Astrocyte of the cerebellum (primary cell): ENCODE measurements at regions not wholly inside any gene's neighbourhood (a gene's known extent, or its start where the extent isn't known, plus 50 kb on each side); places are given as distances from the start of the nearest gene placed in this dataset.

Source experiments
- DNase-seq: peaks from one replicate; pipeline ENCODE4 v3.0.0-alpha.2; 2011; ENCODE audit warnings: low read depth
- H3K4me3 ChIP-seq: 2 replicates; pipeline ENCODE4 v1.5.1; 2011; ENCODE audit warnings: mild to moderate bottlenecking, low read depth, low read length, moderate library complexity
- in situ Hi-C: cut with HindIII; loops from 2 replicates; pipeline ENCODE4 v1.10.0; 2017; ENCODE audit warnings: low sequenced_read_pairs
- TF ChIP-seq, protein P1 (sequence below): IDR thresholded peaks from 2 replicates; pipeline ENCODE4 v1.5.1; 2012; ENCODE audit warnings: low read length, low read depth, moderate library complexity, mild to moderate bottlenecking; ENCODE audit errors: missing control alignments

DNA sequence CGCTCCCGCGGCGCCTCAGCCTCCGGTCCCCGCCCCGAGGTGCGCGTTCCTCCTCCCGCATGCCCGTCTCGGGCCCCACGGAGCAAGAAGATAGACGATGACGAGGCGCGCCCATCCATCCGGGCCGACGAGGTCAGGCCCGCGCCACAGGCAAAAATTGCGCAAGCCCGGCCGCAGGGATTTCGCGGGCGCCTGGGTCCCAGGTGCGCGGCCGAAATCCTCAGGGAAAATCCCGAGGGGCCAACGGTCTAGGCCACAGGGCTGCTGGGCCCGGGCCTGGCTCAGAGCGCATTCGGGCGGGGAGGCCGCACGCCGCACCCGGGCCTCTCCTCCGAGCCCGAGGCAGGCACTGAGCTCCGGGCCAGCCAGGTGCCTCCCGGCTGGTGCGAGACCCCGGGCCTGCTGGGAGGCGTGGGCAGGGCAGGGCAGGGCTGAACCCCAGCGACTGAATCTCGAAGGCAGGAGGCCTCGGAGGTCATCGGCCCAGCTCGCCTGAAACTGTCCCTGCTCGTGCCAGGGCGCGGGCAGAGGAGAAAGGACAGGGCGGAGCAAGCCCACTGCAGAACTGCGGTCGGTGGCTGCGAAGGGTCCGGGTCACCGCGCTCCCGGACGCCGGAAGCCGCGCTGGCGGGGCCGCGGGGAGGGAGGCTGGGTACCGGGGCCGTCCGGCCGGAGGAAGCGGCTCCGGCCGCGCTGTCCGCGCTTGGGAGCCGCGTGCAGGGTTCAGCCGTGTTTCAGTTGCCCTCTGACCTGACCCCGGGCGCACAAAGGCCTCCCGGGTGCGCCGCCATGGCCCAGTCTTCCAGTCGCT is 66.8 kb downstream of the FOXD1 start:
- DNase-seq = no peak
- in situ Hi-C loops = loop anchor here (5.0 kb wide), 1 partner anchor 41 kb away; no protein-coding TSS in a partner anchor
- TF ChIP-seq, protein P1, sequence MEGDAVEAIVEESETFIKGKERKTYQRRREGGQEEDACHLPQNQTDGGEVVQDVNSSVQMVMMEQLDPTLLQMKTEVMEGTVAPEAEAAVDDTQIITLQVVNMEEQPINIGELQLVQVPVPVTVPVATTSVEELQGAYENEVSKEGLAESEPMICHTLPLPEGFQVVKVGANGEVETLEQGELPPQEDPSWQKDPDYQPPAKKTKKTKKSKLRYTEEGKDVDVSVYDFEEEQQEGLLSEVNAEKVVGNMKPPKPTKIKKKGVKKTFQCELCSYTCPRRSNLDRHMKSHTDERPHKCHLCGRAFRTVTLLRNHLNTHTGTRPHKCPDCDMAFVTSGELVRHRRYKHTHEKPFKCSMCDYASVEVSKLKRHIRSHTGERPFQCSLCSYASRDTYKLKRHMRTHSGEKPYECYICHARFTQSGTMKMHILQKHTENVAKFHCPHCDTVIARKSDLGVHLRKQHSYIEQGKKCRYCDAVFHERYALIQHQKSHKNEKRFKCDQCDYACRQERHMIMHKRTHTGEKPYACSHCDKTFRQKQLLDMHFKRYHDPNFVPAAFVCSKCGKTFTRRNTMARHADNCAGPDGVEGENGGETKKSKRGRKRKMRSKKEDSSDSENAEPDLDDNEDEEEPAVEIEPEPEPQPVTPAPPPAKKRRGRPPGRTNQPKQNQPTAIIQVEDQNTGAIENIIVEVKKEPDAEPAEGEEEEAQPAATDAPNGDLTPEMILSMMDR = no peak
- H3K4me3 ChIP-seq = no peak overlapping the region

DNA sequence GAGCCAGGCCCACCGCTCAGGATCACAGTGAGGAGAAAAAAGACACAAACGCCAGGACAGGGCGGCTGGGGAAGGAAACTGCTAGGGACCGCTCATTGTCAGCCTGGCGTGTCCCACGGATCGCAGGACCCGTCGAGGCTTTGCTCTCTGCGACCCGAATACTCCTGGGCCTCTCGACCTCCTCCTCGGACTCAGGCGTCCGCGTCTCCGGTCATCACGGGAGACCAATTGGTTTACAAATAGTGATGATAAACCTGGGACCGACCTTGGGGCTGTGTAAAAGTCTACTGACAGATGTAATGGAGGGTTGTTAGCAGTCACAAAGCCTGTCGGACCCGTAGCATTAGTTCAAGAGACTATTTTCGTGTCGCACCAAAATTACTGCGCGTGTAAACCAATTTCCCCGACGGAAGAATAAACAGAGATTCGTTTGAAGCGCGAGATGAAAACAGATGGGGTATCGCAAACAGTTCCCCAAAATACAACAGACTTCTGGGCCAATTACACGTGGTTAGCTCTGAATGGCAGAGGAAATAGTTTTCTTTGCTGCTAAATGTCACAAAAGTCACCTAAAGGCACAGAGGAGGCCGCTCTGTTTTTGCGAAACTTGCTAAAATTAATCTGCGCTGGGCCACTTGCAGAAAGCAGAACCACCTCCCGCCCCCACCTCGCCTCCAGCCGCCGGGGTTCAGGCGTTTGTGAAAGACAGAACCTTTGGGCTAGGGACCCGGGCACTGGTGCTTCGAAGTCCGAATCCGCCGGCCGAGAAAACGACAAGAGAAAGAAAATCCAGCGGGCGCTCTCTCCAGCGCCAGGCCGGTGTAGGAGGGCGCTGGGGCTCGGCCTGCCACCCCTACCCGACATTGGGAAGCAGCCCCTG is 67.6 kb downstream of the FOXD1 start:
- DNase-seq = no peak
- in situ Hi-C loops = loop anchor here (5.0 kb wide), 1 partner anchor 41 kb away; no protein-coding TSS in a partner anchor
- H3K4me3 ChIP-seq = no peak overlapping the region
- TF ChIP-seq, protein P1 = no peak

- no peak for DNase-seq
- no peak overlapping the region for H3K4me3 ChIP-seq
- TF ChIP-seq, protein P1 = no peak
- in situ Hi-C loops = loop anchor here (5.0 kb wide), 1 partner anchor 42 kb away; no protein-coding TSS in a partner anchor
These were observed 68.5 kb downstream of the FOXD1 start for GRCh38 chr5:73380041-73380440.

- TF ChIP-seq, protein P1 = no peak
- no peak for DNase-seq
- H3K4me3 ChIP-seq = no peak overlapping the region
- in situ Hi-C loops = no loop called here
These were observed 69.1 kb downstream of the FOXD1 start for GRCh38 chr5:73379435-73379834.

DNA sequence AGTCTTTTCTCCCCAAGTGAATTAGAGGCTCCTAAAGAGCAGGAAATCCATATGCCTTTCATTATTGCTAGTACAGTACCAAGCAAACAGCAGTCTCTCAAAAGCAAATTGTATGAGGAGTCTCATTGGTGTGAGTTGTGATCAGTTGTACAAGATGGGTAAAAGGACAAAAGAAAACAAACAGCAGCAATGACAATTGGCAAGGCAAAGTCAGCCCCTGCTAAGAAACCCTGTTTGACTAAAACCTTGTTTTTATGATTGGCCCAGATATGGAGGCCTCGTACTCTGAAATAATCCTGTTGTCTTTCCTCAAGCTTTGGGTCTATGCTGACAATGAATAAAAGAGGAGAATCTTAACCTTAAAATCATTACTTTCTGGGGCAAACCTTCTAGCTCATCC is 69.8 kb downstream of the FOXD1 start:
- in situ Hi-C loops = no loop called here
- DNase-seq = no peak
- TF ChIP-seq, protein P1 = no peak
- no peak overlapping the region for H3K4me3 ChIP-seq

DNA sequence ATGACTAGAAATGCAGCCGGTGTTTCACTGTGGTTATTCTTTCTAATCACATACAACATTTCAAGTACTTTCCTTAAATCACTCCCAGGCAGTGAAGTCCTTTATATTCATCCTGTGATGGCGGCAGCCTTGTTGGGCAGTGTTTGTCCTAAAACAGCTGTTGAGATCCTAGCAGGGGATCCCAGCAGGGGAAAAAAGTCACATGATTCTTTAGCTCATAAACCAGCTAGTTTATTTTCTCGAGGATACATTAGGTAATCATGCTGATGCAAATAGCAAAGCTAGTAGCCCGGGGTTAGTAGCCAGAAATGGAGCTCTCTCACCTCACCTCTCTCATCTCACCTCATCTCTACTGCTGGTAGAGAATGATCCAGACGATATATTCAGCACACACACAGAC is 70.5 kb downstream of the FOXD1 start:
- in situ Hi-C loops = no loop called here
- no peak for DNase-seq
- TF ChIP-seq, protein P1 = no peak

More for the DNA sequence above, 70.5 kb downstream of the FOXD1 start:
- H3K4me3 ChIP-seq = no peak overlapping the region
